ENCODE measurements at regions not wholly inside any gene's neighbourhood (a gene's known extent, or its start where the extent isn't known, plus 50 kb on each side); places are given as distances from the start of the nearest gene placed in this dataset.
A peak's percentile ranks its signal among the peaks of the same experiment; 100 is the strongest.

- no peaks in the 10 kb centered on the region for H3K27me3 Mint-ChIP-seq
- peak overlapping the region; percentile 36 for H3K27ac Mint-ChIP-seq
- H3K36me3 Mint-ChIP-seq (ENCODE audit: insufficient read depth), result no peaks in the 10 kb centered on the region
- DNase-seq (ENCODE audit: low spot score, unreplicated experiment), result no peak
- no peak for TF ChIP-seq CTCF (IDR thresholded peaks at IDR 0.05; ENCODE audit: unreplicated experiment)
- peaks cover 9% of the 10 kb centered on the region for H3K9me3 Mint-ChIP-seq (ENCODE audit: low read depth)
- H3K4me3 Mint-ChIP-seq (ENCODE audit: low read depth), result no peak overlapping the region
- peaks cover 52% of the 10 kb centered on the region for H3K4me1 Mint-ChIP-seq (ENCODE audit: low read depth)
These were observed 188.3 kb downstream of the NRIP1 start for GRCh38 chr21:14876524-14876840.

GRCh38 chr21:14875704-14876523, 188.9 kb downstream of the NRIP1 start:
- Mint-ChIP-seq H3K4me1 (ENCODE audit: low read depth) (peaks cover 55% of the 10 kb centered on the region), H3K9me3 (ENCODE audit: low read depth) (peaks cover 9% of the 10 kb centered on the region), H3K27me3 (no peaks in the 10 kb centered on the region), H3K4me3 (ENCODE audit: low read depth) (no peak overlapping the region), H3K27ac (peak overlapping the region; percentile 60), H3K36me3 (ENCODE audit: insufficient read depth) (no peaks in the 10 kb centered on the region)
- TF ChIP-seq CTCF (IDR thresholded peaks at IDR 0.05; ENCODE audit: unreplicated experiment), result no peak
- no peak for DNase-seq (ENCODE audit: low spot score, unreplicated experiment)

DNA sequence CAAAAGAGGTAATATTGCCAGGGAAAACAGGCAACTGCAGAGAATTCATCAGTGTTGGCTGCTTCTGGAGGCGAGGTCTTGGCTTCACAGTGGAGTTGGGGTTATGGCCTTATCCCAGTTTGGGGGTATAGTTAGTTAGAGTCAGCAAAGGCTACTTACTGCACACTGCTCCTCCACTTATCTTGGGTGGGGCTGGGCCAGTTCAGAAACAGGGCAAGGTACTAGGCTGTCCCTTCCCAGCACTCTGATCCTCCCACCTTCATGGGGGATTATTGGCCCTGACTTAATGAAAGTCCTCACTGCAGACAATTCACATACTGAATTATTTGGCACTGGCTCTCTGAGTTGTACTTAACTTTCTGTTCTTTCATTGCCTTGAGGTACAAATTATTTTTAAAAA, 189.6 kb downstream of the NRIP1 start:
- Mint-ChIP-seq H3K9me3 (ENCODE audit: low read depth) (peaks cover 9% of the 10 kb centered on the region), H3K27ac (no peak overlapping the region), H3K27me3 (no peaks in the 10 kb centered on the region), H3K4me1 (ENCODE audit: low read depth) (peaks cover 61% of the 10 kb centered on the region), H3K4me3 (ENCODE audit: low read depth) (no peak overlapping the region), H3K36me3 (ENCODE audit: insufficient read depth) (no peaks in the 10 kb centered on the region)
- DNase-seq (ENCODE audit: low spot score, unreplicated experiment), result no peak
- no peak for TF ChIP-seq CTCF (IDR thresholded peaks at IDR 0.05; ENCODE audit: unreplicated experiment)

DNA sequence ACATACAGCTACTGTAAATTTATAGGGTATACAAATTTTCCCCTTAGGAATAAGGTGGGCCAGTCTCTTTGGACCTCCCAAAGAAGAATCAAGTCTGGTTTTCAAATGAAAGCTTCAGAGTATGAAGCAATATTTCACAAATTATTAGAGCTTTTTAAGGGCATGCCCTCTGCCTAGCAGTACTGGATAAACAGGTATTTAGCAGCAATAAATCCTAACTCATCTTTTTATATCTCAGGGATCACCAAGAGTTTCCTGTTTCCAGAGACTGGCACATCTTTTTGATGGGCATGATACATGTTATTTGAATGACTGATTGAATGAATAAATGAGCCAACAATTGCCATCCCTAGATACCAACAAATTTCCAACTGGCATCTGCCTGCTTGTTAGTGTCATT, 190.4 kb downstream of the NRIP1 start:
- no peaks in the 10 kb centered on the region for H3K36me3 Mint-ChIP-seq (ENCODE audit: insufficient read depth)
- TF ChIP-seq CTCF (IDR thresholded peaks at IDR 0.05; ENCODE audit: unreplicated experiment), result no peak
- peaks cover 9% of the 10 kb centered on the region for H3K9me3 Mint-ChIP-seq (ENCODE audit: low read depth)
- no peak overlapping the region for H3K4me3 Mint-ChIP-seq (ENCODE audit: low read depth)
- peaks cover 65% of the 10 kb centered on the region for H3K4me1 Mint-ChIP-seq (ENCODE audit: low read depth)
- no peak for DNase-seq (ENCODE audit: low spot score, unreplicated experiment)
- H3K27ac Mint-ChIP-seq, result no peak overlapping the region
- H3K27me3 Mint-ChIP-seq, result no peaks in the 10 kb centered on the region

DNA sequence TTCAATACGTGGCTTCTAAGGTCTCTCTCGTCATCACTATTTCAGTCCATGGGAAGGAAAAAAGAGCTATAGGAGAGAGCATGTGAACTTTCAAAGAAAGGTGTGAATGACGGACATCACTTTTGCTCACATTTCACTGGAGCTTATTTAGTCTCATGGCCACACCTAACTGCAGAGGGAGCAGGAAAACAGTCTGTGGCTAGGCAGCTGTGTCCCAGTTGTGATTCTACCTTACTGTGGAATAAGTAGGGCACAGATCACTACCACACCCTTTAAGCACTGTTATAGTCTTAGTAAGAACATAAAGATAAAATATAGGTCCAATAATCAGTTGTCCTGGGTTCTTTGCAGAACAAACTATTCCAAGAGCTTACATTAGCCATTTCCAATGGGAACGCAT, 192.9 kb downstream of the NRIP1 start:
- no peaks in the 10 kb centered on the region for H3K27me3 Mint-ChIP-seq
- no peaks in the 10 kb centered on the region for H3K36me3 Mint-ChIP-seq (ENCODE audit: insufficient read depth)
- no peak overlapping the region for H3K4me3 Mint-ChIP-seq (ENCODE audit: low read depth)
- H3K4me1 Mint-ChIP-seq (ENCODE audit: low read depth), result peaks cover 53% of the 10 kb centered on the region
- TF ChIP-seq CTCF (IDR thresholded peaks at IDR 0.05; ENCODE audit: unreplicated experiment), result no peak
- DNase-seq (ENCODE audit: low spot score, unreplicated experiment), result no peak
- no peaks in the 10 kb centered on the region for H3K9me3 Mint-ChIP-seq (ENCODE audit: low read depth)
- H3K27ac Mint-ChIP-seq, result no peak overlapping the region
